Lower lobe of right lung (tissue), 2 donors: ENCODE measurements at regions not wholly inside any gene's neighbourhood (a gene's known extent, or its start where the extent isn't known, plus 50 kb on each side); places are given as distances from the start of the nearest gene placed in this dataset.
"Not testable (repeated sequence)": the region's sequence is repeated elsewhere in the genome, so short reads cannot be mapped to it uniquely, and the experiment has no call there.

Experiments used
- ATAC-seq, 2 donors: fragments of 200-7000 bp; cut with Tn5 transposase; one replicate each; pipeline ENCODE4 v1.9.1; 2020 to 2022; ENCODE audit warnings: mild to moderate bottlenecking in 2 of 2, moderate library complexity in 2 of 2
- DNase-seq: peaks from one replicate; pipeline ENCODE4 v3.0.0-alpha.2; 2020
- H3K27ac ChIP-seq: fragments of 200-600 bp; one replicate; pipeline ENCODE4 v1.8.0; 2022
- H3K27me3 ChIP-seq: fragments of 200-600 bp; one replicate; pipeline ENCODE4 v1.8.0; 2022; ENCODE audit warnings: low read depth
- H3K36me3 ChIP-seq: fragments of 200-600 bp; one replicate; pipeline ENCODE4 v1.8.0; 2022; ENCODE audit warnings: mild to moderate bottlenecking
- H3K4me1 ChIP-seq: fragments of 200-600 bp; one replicate; pipeline ENCODE4 v1.8.0; 2022
- H3K4me3 ChIP-seq: fragments of 200-600 bp; one replicate; pipeline ENCODE4 v1.8.0; 2022; ENCODE audit warnings: mild to moderate bottlenecking
- H3K9me3 ChIP-seq: fragments of 200-600 bp; one replicate; pipeline ENCODE4 v1.8.0; 2022
- intact Hi-C: fragments of 100-400 bp; cut with DNase I; formaldehyde crosslinking; loops from one replicate; pipeline ENCODE4 v1.11.0; 2022
- TF ChIP-seq, protein P1 (sequence below): fragments of 200-600 bp; IDR thresholded peaks from one replicate; pipeline ENCODE4 v1.8.0; 2022; ENCODE audit warnings: antibody characterized with exemption, mild to moderate bottlenecking
- donor health status: DM: no; HTN: yes; CAD: no; lungs with severe emphysema.

DNA sequence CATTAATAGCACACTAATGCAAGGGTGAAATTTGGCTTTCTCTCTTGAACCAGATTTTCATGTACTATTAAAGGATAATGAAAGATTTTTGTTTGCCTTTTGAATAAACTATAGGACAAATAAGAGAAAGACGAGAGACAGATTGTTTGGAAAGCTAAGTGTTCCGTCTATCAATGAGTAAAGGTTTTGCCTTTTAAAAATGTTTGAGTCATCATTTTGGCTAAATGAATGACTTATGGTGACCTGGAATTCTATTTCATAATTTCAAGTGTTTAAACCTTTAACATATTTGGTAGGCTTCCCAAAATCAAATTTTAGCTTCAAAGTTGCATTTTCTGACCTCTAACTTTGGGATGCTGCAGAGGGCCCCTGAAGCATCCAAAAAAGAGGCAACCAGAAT is 145.2 kb downstream of the SLC25A46 start:
- H3K27me3 ChIP-seq = no peaks in the 10 kb centered on the region
- intact Hi-C loops = no loop called here
- DNase-seq (no peak), ATAC-seq (no peak)
- no peaks in the 10 kb centered on the region for H3K36me3 ChIP-seq
- H3K9me3 ChIP-seq = no peaks in the 10 kb centered on the region
- TF ChIP-seq, protein P1, sequence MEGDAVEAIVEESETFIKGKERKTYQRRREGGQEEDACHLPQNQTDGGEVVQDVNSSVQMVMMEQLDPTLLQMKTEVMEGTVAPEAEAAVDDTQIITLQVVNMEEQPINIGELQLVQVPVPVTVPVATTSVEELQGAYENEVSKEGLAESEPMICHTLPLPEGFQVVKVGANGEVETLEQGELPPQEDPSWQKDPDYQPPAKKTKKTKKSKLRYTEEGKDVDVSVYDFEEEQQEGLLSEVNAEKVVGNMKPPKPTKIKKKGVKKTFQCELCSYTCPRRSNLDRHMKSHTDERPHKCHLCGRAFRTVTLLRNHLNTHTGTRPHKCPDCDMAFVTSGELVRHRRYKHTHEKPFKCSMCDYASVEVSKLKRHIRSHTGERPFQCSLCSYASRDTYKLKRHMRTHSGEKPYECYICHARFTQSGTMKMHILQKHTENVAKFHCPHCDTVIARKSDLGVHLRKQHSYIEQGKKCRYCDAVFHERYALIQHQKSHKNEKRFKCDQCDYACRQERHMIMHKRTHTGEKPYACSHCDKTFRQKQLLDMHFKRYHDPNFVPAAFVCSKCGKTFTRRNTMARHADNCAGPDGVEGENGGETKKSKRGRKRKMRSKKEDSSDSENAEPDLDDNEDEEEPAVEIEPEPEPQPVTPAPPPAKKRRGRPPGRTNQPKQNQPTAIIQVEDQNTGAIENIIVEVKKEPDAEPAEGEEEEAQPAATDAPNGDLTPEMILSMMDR = no peak
- no peak overlapping the region for H3K4me3 ChIP-seq
- no peak overlapping the region for H3K27ac ChIP-seq
- H3K4me1 ChIP-seq = no peaks in the 10 kb centered on the region

DNA sequence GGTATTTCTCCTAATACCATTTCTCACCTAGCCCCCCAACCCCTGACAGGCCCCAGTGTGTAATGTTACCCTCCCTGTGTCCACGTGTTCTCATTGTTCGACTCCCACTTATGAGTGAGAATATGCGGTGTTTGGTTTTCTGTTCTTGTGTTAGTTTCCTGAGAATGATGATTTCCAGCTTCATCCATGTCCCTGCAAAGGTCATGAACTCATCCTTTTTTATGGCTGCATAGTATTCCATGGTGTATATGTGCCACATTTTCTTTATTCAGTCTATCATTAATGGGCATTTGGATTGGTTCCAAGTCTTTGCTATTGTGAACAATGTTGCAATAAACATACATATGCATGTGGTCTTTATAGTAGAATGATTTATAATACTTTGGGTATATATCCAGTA is 148.4 kb downstream of the SLC25A46 start:
- H3K4me1 ChIP-seq, H3K27ac ChIP-seq, intact Hi-C loops, H3K27me3 ChIP-seq, H3K9me3 ChIP-seq, H3K4me3 ChIP-seq, ATAC-seq, H3K36me3 ChIP-seq, DNase-seq: not testable (repeated sequence)

DNA sequence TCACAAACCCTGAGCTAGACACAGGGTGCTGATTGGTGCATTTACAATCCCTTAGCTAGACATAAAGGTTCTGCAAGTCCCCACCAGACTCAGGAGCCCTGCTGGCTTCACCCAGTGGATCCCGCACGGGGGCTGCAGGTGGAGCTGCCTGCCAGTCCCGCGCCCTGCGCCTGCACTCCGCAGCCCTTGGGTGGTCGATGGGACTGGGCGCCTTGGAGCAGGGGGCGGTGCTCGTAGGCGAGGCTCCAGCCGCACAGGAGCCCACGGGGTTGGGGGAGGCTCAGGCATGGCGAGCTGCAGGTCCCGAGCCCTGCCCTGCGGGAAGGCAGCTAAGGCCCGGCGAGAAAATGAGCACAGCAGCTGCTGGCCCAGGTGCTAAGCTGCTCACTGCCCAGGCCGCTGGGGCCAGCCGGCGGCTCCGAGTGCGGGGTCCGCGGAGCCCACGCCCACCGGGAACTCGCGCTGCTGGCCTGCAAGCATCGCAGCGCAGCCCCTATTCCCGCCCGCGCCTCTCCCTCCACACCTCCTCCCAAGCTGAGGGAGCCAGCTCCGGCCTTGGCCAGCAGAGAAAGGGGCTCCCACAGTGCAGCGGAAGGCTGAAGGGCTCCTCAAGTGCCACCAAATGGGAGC is 155.2 kb downstream of the SLC25A46 start:
- H3K27ac ChIP-seq, ATAC-seq, H3K36me3 ChIP-seq, H3K4me3 ChIP-seq, H3K9me3 ChIP-seq, H3K27me3 ChIP-seq, H3K4me1 ChIP-seq, DNase-seq, intact Hi-C loops: not testable (repeated sequence)

DNA sequence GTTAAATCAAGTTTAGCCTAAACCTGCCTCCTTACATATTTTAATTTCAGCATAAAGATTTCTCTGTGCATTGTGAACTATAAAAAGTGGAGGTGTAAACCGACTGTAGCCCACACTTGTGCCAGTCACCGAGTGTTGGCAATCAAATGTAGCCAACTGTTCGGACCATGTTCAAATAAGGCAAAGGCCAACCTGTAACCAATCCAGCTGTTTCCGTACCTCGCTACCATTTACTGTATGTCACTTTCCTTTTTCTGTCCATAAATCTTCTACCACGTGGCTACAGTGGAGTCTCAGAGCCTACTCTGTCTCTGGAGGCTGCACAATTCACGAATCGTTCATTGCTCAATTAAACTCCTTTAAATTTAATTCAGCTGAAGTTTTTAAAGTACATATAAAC is 156.0 kb downstream of the SLC25A46 start:
- Histone ChIP-seq H3K9me3 (no peaks in the 10 kb centered on the region), H3K4me1 (no peaks in the 10 kb centered on the region), H3K27me3 (no peaks in the 10 kb centered on the region), H3K27ac (no peak overlapping the region), H3K36me3 (no peaks in the 10 kb centered on the region), H3K4me3 (no peak overlapping the region)
- intact Hi-C loops = no loop called here
- ATAC-seq = no peak
- TF ChIP-seq, protein P1 = no peak
- no peak for DNase-seq

DNA sequence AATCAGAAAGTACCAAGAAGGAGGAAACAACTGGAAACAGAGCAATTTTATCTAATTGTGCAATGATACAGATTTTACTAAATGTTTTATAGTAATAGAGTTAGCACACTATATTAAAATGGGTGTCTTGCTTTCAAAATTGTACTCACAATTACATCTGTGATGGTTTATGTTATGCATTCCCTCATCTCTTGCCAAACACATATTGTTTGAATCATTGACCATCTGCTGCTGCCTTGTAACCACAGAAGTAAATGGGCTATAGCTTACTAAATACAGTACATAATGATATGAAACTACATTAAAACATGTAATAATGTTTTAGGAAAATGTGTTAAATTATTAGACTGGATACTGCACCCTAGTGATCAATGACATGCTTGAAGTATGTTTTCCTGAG is 158.1 kb downstream of the SLC25A46 start:
- no peak for ATAC-seq
- Histone ChIP-seq H3K4me1 (no peaks in the 10 kb centered on the region), H3K9me3 (no peaks in the 10 kb centered on the region), H3K36me3 (no peaks in the 10 kb centered on the region), H3K27ac (no peak overlapping the region), H3K27me3 (no peaks in the 10 kb centered on the region), H3K4me3 (no peak overlapping the region)
- intact Hi-C loops = no loop called here
- TF ChIP-seq, protein P1 = no peak
- DNase-seq = no peak

DNA sequence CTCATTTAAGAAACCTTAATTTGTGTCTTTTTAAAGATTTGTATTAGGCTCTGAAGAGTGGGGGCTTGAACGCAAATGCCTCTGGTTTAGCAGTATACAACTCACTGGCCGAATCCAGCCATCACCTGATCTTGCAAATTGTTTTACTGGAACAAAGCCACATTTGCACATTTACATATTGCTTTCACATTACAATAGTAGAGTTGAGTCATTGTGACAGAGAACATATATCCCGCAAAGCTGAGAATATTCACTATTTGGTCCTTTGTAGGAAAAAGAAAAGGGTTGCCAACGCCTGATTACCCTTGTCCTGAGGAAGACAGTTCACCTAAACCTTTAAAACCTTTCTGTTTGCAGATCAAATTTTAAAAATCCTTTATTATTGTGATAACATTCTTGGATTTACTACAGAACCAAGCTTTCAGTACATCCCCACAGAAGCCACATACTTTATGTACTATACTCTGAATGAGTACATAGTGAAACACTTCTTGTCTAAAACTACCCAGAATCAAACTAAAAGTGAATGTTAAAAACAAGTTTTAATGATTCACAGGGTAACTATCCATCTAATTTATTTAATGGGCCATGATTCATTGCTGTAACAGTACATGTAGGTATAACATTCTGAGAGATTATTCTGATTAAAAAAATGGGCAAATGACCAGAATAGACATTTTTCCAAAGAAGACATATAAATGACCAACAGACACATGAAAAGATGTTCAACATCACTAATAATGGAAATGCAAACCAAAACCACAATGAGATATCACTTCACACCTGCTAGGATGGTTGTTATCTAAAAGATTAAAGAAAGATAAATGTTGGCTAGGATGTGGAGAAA is 161.0 kb downstream of the SLC25A46 start:
- TF ChIP-seq, protein P1 = no peak
- no peaks in the 10 kb centered on the region for H3K9me3 ChIP-seq

More for the DNA sequence above, 161.0 kb downstream of the SLC25A46 start:
- DNase-seq (no peak), ATAC-seq (no peak)
- intact Hi-C loops = no loop called here
- Histone ChIP-seq H3K4me3 (no peak overlapping the region), H3K27ac (no peak overlapping the region), H3K4me1 (no peaks in the 10 kb centered on the region), H3K36me3 (no peaks in the 10 kb centered on the region), H3K27me3 (no peaks in the 10 kb centered on the region)
